BLaER1 treated with 17β-estradiol and CSF1 and Interleukin-3, amounts not matched to agents 10 nM and 100 nM (cell line): ENCODE measurements at regions not wholly inside any gene's neighbourhood (a gene's known extent, or its start where the extent isn't known, plus 50 kb on each side); places are given as distances from the start of the nearest gene placed in this dataset.

Experiments used
- H3K27ac ChIP-seq, 11 experiments: shearing (Covaris generic); formaldehyde crosslinking; 2 replicates each; pipeline ENCODE4 v1.8.1; 2022
- H3K27me3 ChIP-seq, 11 experiments: shearing (Covaris generic); formaldehyde crosslinking; 2 replicates each; pipeline ENCODE4 v1.8.1; 2022
- H3K36me3 ChIP-seq, 11 experiments: shearing (Covaris generic); formaldehyde crosslinking; 2 replicates each; pipeline ENCODE4 v1.8.1; 2022
- H3K4me1 ChIP-seq, 10 experiments: shearing (Covaris generic); formaldehyde crosslinking; 2 replicates each; pipeline ENCODE4 v1.8.1; 2022
- H3K4me2 ChIP-seq, 11 experiments: shearing (Covaris generic); formaldehyde crosslinking; 2 replicates each; pipeline ENCODE4 v1.8.1; 2022
- H3K4me3 ChIP-seq, 10 experiments: shearing (Covaris generic); formaldehyde crosslinking; 2 replicates each; pipeline ENCODE4 v1.8.1; 2022
- H3K9ac ChIP-seq, 11 experiments: shearing (Covaris generic); formaldehyde crosslinking; 2 replicates each; pipeline ENCODE4 v1.8.1; 2022
- H3K9me3 ChIP-seq, 11 experiments: shearing (Covaris generic); formaldehyde crosslinking; replicated peaks in 1 of 11; 2 replicates each; pipeline ENCODE4 v1.8.1; 2022
- H4K20me1 ChIP-seq, 11 experiments: shearing (Covaris generic); formaldehyde crosslinking; 2 replicates each; pipeline ENCODE4 v1.8.1; 2022
- Cebpa-rat ChIP-seq, 11 experiments: shearing (Covaris generic); IDR thresholded peaks; 2 replicates each; pipeline ENCODE4 v1.8.1; 2022

- H3K27me3 ChIP-seq: no peaks in the 10 kb centered on the region
- H3K4me2 ChIP-seq: no peak overlapping the region
- no peak for TF ChIP-seq Cebpa-rat (IDR thresholded peaks at IDR 0.05)
- H3K27ac ChIP-seq: no peak overlapping the region
- no peaks in the 10 kb centered on the region for H3K4me1 ChIP-seq
- H3K9ac ChIP-seq: no peak overlapping the region
- no peak overlapping the region for H3K4me3 ChIP-seq
- H4K20me1 ChIP-seq: no peaks in the 10 kb centered on the region
- peaks cover 24 to 42% (median 34%) of the 10 kb centered on the region in 11 experiments for H3K9me3 ChIP-seq
- H3K36me3 ChIP-seq: no peaks in the 10 kb centered on the region
These were observed 181.5 kb upstream of the DIO3 start for GRCh38 chr14:101379842-101380241.

- H3K9ac ChIP-seq: no peak overlapping the region
- no peaks in the 10 kb centered on the region for H4K20me1 ChIP-seq
- no peak overlapping the region for H3K4me2 ChIP-seq
- no peak for TF ChIP-seq Cebpa-rat (IDR thresholded peaks at IDR 0.05)
- peaks cover 25 to 45% (median 36%) of the 10 kb centered on the region in 11 experiments for H3K9me3 ChIP-seq
- no peak overlapping the region for H3K4me3 ChIP-seq
- no peaks in the 10 kb centered on the region for H3K36me3 ChIP-seq
- no peaks in the 10 kb centered on the region for H3K27me3 ChIP-seq
- no peaks in the 10 kb centered on the region for H3K4me1 ChIP-seq
- no peak overlapping the region for H3K27ac ChIP-seq
These were observed 180.8 kb upstream of the DIO3 start for GRCh38 chr14:101380512-101380911.

- Histone ChIP-seq H4K20me1 (no peaks in the 10 kb centered on the region), H3K36me3 (no peaks in the 10 kb centered on the region), H3K9ac (no peak overlapping the region), H3K4me2 (no peak overlapping the region), H3K27me3 (no peaks in the 10 kb centered on the region), H3K9me3 (peaks cover 25 to 48% (median 36%) of the 10 kb centered on the region in 11 experiments), H3K4me1 (no peaks in the 10 kb centered on the region), H3K4me3 (no peak overlapping the region), H3K27ac (no peak overlapping the region)
- no peak for TF ChIP-seq Cebpa-rat (IDR thresholded peaks at IDR 0.05)
These were observed 180.4 kb upstream of the DIO3 start for GRCh38 chr14:101380940-101381339.

GRCh38 chr14:101383737-101384338 lies 177.5 kb upstream of the DIO3 start:
- TF ChIP-seq Cebpa-rat (IDR thresholded peaks at IDR 0.05): no peak
- peaks cover 30 to 52% (median 38%) of the 10 kb centered on the region in 11 experiments for H3K9me3 ChIP-seq
- no peaks in the 10 kb centered on the region for H3K36me3 ChIP-seq
- H3K27me3 ChIP-seq: no peaks in the 10 kb centered on the region
- no peaks in the 10 kb centered on the region for H3K4me1 ChIP-seq
- no peak overlapping the region for H3K4me3 ChIP-seq
- no peaks in the 10 kb centered on the region for H4K20me1 ChIP-seq
- H3K27ac ChIP-seq: no peak overlapping the region
- H3K9ac ChIP-seq: no peak overlapping the region
- H3K4me2 ChIP-seq: no peak overlapping the region

- Histone ChIP-seq H3K4me2 (no peak overlapping the region), H3K4me3 (no peak overlapping the region), H3K36me3 (no peaks in the 10 kb centered on the region), H3K4me1 (no peaks in the 10 kb centered on the region), H3K9me3 (peaks cover 0 to 12% (median 5%) of the 10 kb centered on the region in 11 experiments; a peak in 7 of 22 replicates), H3K9ac (no peak overlapping the region), H4K20me1 (no peaks in the 10 kb centered on the region), H3K27ac (no peak overlapping the region), H3K27me3 (no peaks in the 10 kb centered on the region)
- TF ChIP-seq Cebpa-rat (IDR thresholded peaks at IDR 0.05): no peak
These were observed 166.9 kb upstream of the DIO3 start for GRCh38 chr14:101394374-101394773.

GRCh38 chr14:101395779-101396178 lies 165.5 kb upstream of the DIO3 start:
- Histone ChIP-seq H3K27ac (no peak overlapping the region), H3K27me3 (peaks cover 0 to 8% (median 7%) of the 10 kb centered on the region in 11 experiments; a peak in 15 of 22 replicates), H3K36me3 (no peaks in the 10 kb centered on the region), H3K4me3 (no peak overlapping the region), H3K9me3 (peaks cover 0 to 12% (median 5%) of the 10 kb centered on the region in 11 experiments; a peak in 7 of 22 replicates), H3K9ac (no peak overlapping the region), H4K20me1 (no peaks in the 10 kb centered on the region), H3K4me1 (peaks cover 0 to 4% (median under 1%) of the 10 kb centered on the region in 10 experiments; a peak in 9 of 20 replicates), H3K4me2 (no peak overlapping the region)
- no peak for TF ChIP-seq Cebpa-rat (IDR thresholded peaks at IDR 0.05)

- H3K9me3 ChIP-seq: peaks cover 0 to 9% (median 3%) of the 10 kb centered on the region in 11 experiments; a peak in 7 of 22 replicates
- no peak overlapping the region for H3K9ac ChIP-seq
- no peak overlapping the region for H3K4me2 ChIP-seq
- peaks cover 0 to 14% (median 11%) of the 10 kb centered on the region in 10 experiments; a peak in 11 of 20 replicates for H3K4me1 ChIP-seq
- H3K27me3 ChIP-seq: peaks cover 5 to 19% (median 17%) of the 10 kb centered on the region in 11 experiments; a peak in 19 of 22 replicates
- no peak overlapping the region for H3K27ac ChIP-seq
- TF ChIP-seq Cebpa-rat (IDR thresholded peaks at IDR 0.05): no peak
- no peaks in the 10 kb centered on the region for H3K36me3 ChIP-seq
- no peaks in the 10 kb centered on the region for H4K20me1 ChIP-seq
- H3K4me3 ChIP-seq: no peak overlapping the region
These were observed 164.1 kb upstream of the DIO3 start for GRCh38 chr14:101397206-101397605.

GRCh38 chr14:101398011-101398410 lies 163.3 kb upstream of the DIO3 start:
- Histone ChIP-seq H3K4me1 (peaks cover 0 to 14% (median 11%) of the 10 kb centered on the region in 10 experiments; a peak in 11 of 20 replicates), H3K4me3 (no peak overlapping the region), H3K9ac (no peak overlapping the region), H3K36me3 (no peaks in the 10 kb centered on the region), H3K9me3 (peaks cover 0 to 1% (median 0%) of the 10 kb centered on the region in 11 experiments; a peak in 2 of 22 replicates), H3K27ac (no peak overlapping the region), H3K4me2 (no peak overlapping the region), H4K20me1 (no peaks in the 10 kb centered on the region), H3K27me3 (peaks cover 5 to 19% (median 17%) of the 10 kb centered on the region in 11 experiments; a peak in 19 of 22 replicates)
- TF ChIP-seq Cebpa-rat (IDR thresholded peaks at IDR 0.05): no peak

- H3K9me3 ChIP-seq: no peaks in the 10 kb centered on the region
- peak overlapping the region in 1 of 11 experiments; percentile 56; a peak in 1 of 22 replicates for H3K4me2 ChIP-seq
- H3K4me3 ChIP-seq: no peak overlapping the region
- H3K27ac ChIP-seq: no peak overlapping the region
- peaks cover 0 to 14% (median 11%) of the 10 kb centered on the region in 10 experiments; a peak in 11 of 20 replicates for H3K4me1 ChIP-seq
- no peak for TF ChIP-seq Cebpa-rat (IDR thresholded peaks at IDR 0.05)
- no peak overlapping the region for H3K9ac ChIP-seq
- H3K27me3 ChIP-seq: peaks cover 5 to 19% (median 17%) of the 10 kb centered on the region in 11 experiments; a peak in 19 of 22 replicates
- no peaks in the 10 kb centered on the region for H3K36me3 ChIP-seq
- no peaks in the 10 kb centered on the region for H4K20me1 ChIP-seq
These were observed 161.4 kb upstream of the DIO3 start for GRCh38 chr14:101399737-101400517.
